ENCODE measurements at regions not wholly inside any gene's neighbourhood (a gene's known extent, or its start where the extent isn't known, plus 50 kb on each side); places are given as distances from the start of the nearest gene placed in this dataset.

- no peak for DNase-seq (ENCODE audit: low read depth in 2 of 2)
Observed at GRCh38 chr10:130230036-130230435, 93.8 kb downstream of the GLRX3 start.

- no peak for DNase-seq (ENCODE audit: low read depth in 2 of 2)
Observed at GRCh38 chr10:130230611-130231010, 94.4 kb downstream of the GLRX3 start.

GRCh38 chr10:130231251-130231741, 95.1 kb downstream of the GLRX3 start:
- DNase-seq (ENCODE audit: low read depth in 2 of 2): no peak

GRCh38 chr10:130232166-130233034, 96.2 kb downstream of the GLRX3 start:
- no peak for DNase-seq (ENCODE audit: low read depth in 2 of 2)

- DNase-seq (ENCODE audit: low read depth in 2 of 2): no peak
Observed at GRCh38 chr10:130233035-130233360, 96.8 kb downstream of the GLRX3 start.

GRCh38 chr10:130233426-130233825, 97.2 kb downstream of the GLRX3 start:
- no peak for DNase-seq (ENCODE audit: low read depth in 2 of 2)

- DNase-seq (ENCODE audit: low read depth in 2 of 2): no peak
Observed at GRCh38 chr10:130234171-130234965, 98.2 kb downstream of the GLRX3 start.

GRCh38 chr10:130236711-130237110, 100.5 kb downstream of the GLRX3 start:
- no peak for DNase-seq (ENCODE audit: low read depth in 2 of 2)

GRCh38 chr10:130240409-130240808, 104.2 kb downstream of the GLRX3 start:
- no peak for DNase-seq (ENCODE audit: low read depth in 2 of 2)

- DNase-seq (ENCODE audit: low read depth in 2 of 2): no peak
Observed at GRCh38 chr10:130242513-130242912, 106.3 kb downstream of the GLRX3 start.

- no peak for DNase-seq (ENCODE audit: low read depth in 2 of 2)
Observed at GRCh38 chr10:130243015-130243414, 106.8 kb downstream of the GLRX3 start.

GRCh38 chr10:130244031-130244927, 108.1 kb downstream of the GLRX3 start:
- no peak for DNase-seq (ENCODE audit: low read depth in 2 of 2)

GRCh38 chr10:130244928-130245495, 108.8 kb downstream of the GLRX3 start:
- no peak for DNase-seq (ENCODE audit: low read depth in 2 of 2)

GRCh38 chr10:130246113-130246512, 109.9 kb downstream of the GLRX3 start:
- no peak for DNase-seq (ENCODE audit: low read depth in 2 of 2)

- DNase-seq (ENCODE audit: low read depth in 2 of 2): no peak
Observed at GRCh38 chr10:130250127-130250526, 113.9 kb downstream of the GLRX3 start.

GRCh38 chr10:130251766-130252165, 115.6 kb downstream of the GLRX3 start:
- no peak for DNase-seq (ENCODE audit: low read depth in 2 of 2)

GRCh38 chr10:130254243-130254642, 118.1 kb downstream of the GLRX3 start:
- DNase-seq (ENCODE audit: low read depth in 2 of 2): no peak

- DNase-seq (ENCODE audit: low read depth in 2 of 2): no peak
Observed at GRCh38 chr10:130254662-130255061, 118.5 kb downstream of the GLRX3 start.

GRCh38 chr10:130255777-130256176, 119.6 kb downstream of the GLRX3 start:
- DNase-seq (ENCODE audit: low read depth in 2 of 2): no peak

GRCh38 chr10:130257897-130258296, 121.7 kb downstream of the GLRX3 start:
- no peak for DNase-seq (ENCODE audit: low read depth in 2 of 2)

- no peak for DNase-seq (ENCODE audit: low read depth in 2 of 2)
Observed at GRCh38 chr10:130259380-130259779, 123.2 kb downstream of the GLRX3 start.
